GM19467 (cell line): ENCODE measurements at regions not wholly inside any gene's neighbourhood (a gene's known extent, or its start where the extent isn't known, plus 50 kb on each side); places are given as distances from the start of the nearest gene placed in this dataset.

Experiments used
- ATAC-seq: cut with Tn5 transposase; IDR thresholded peaks from one replicate; pipeline ENCODE4 v1.9.1; 2021; ENCODE audit warnings: mild to moderate bottlenecking, moderate library complexity; ENCODE audit not compliant: unreplicated experiment

DNA sequence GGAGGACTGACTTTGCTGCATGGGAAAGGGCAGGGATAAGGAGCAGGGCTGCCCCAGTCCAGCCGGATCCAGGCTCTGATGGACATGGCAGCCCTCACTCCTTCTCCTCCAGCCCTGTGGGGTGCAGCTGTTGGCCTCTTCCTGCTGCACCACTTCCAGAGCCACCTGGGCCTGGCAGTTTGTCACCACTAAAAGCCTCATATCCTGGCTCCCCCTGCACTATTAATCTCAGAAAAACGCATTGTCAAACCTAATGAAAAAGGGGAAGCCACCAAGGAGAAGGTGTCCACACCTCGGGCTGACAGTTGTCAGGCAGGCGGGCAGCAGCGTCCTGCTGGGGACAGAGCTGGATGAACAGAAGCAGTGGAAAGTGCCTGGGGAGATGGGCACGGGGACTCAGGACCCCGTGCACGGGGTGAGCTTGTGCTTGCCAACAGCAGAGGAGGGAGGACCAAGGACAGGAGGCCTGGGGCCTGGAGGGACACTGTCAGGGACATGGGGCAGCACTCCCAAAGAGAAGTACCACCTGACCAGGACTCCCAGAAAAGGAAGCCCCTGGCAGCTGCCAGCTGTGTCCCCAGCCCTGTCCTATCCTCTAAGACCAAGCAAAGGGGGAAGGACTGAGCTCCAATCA, 151.1 kb upstream of the TSHZ3 start:
- ATAC-seq = no peak

DNA sequence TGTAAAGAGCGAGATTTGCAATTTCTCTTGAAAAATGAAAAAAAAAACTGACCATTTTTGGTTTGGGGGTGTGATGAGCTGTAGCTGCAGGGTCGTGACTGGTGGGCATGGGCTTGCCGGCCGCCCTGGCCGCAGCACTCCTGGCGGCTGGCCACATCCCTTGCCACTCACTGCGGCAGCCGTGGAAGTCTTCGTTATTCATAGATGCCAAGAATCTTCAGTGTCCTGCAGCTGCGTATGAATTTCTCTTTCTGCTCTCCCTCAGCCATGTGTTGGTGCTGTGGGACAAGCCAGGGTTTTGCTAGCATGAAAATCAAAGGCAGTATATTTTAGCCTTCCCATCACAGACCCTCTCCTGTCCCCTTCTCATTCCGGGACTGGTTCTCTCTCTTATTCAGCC, 151.7 kb upstream of the TSHZ3 start:
- ATAC-seq = no peak

DNA sequence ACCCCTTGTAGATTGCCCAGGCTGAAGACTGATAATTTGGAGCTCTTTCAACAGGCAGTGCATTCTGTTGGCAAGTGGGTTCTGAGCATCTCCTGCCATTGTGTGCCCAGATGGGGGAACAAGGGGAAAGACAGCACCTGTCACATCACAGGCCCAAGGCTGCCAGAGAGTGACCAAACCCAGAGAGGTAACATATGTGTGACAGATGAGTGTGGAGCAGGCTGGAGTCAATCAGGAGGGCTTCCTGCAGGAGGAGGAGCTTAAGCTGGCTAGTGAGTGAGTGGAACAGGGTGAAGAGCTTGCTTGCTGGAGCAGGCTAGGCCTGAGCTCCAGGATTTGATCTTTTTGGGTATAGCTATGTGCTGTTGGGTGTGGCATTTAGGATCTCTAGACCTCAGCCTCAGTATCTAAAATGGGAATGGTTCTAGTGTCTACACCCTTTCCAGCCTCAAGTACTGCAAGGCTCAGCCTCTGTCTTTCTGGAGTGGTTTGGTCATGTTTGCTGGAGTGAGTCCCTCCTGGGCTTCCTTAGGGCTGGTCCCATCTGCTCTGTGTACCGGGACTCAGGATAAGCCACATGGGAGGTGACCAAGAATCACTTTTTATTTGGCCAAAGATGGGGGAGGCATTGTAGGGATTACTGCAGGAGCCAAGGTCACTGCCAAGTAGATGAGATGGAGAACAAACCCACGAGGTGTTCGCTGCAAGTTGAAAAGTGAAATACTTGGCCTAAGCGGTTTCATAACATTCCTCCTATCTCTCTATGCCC, 152.4 kb upstream of the TSHZ3 start:
- ATAC-seq = no peak

DNA sequence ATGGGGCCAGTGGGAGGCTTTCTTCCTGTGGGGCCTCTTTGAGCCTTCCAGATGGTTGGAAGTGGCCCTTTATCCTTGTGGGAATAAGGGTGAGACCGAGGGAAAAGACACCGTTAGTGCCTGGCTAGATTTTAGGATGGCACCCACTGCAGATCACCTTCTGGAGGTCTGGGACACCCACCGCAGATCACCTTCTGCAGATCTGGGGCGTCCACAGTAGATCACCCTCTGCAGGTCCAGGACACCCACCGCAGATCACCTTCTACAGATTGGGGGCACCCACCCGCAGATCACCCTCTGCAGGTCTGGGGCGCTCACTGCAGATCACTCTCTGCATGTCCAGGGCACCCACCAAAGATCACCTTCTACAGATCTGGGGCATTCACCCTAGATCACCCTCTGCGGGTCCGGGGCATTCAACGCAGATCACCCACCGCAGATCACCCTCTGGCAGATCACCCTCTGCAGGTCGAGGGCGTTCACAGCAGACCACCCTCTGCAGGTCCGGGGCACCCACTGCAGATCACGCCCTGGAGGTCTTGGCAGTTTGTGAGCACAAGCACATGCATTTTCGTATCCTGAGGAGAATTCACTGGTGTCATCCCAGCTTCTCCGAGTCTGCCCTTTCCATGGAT, 153.4 kb upstream of the TSHZ3 start:
- ATAC-seq = no peak

DNA sequence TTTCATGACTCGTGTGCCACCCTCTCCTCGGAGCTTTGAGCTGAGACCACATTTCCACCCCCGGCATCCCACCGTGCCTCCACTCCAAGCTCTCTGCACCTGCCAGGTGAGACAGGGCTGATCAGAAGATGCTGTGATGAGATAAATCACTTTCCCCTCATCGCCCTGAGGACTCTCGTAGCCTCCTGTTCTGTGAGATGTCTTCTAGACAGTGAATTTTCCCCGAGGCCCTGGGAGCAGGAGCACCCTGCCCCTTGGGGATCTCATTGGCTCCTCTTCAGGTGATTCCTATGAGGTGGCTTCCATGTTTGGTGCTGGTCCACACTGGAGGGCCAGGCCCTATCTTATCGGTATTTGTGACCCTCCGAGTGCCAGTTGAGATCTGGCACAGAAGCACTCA, 154.0 kb upstream of the TSHZ3 start:
- no peak for ATAC-seq

DNA sequence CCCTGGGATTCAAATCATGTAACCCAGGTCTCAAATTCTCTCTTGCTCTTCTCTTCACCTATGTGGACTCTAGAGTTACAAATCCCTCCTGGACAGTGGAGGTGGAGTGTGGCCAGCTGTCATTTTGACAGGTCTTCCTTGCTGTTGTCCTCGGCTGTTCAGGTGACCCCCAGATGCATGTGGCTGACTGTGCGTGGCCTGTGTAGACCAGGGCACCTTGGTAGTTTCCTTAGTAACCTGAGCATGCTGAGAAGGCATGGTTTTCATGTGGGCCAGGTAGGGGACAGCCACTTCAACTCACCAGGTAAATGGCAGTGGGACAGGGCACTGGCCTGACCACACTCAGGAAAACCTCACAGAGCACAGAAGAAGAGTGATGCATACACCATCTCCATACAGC, 155.0 kb upstream of the TSHZ3 start:
- ATAC-seq = no peak

DNA sequence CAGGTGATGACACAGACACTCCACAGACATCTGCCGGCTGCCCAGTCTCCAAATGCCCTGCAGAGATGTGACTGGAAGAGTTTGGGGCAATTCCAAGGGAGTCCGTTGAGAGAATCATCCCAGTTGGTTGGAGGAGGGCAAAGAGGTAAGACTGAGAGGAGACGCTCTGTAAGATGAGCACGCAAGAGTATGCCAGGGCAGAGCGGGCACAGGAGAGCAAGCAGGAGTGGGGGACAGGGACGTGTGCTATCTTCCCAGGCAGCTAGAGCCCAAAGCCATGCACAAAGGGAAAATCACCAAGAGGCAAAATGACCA, 156.3 kb upstream of the TSHZ3 start:
- ATAC-seq = no peak

DNA sequence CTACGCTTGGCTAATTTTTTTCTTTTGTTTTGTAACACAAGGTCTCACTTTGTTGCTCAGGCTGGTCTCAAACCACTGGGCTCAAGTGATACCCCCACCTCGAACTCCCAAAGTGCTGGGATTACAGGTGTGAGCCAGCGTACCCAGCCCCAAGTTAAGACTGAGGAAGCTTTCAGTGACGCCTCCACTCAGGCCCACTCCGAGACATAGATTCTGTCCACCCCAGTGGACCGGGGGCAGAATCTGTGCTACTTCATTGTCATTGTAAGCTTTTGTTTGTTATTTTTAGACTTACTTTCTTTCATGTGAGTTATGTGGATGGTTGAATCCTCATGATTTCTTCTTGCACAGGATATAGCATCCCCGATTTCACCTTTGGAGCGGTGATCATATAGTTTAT, 156.9 kb upstream of the TSHZ3 start:
- ATAC-seq = no peak

DNA sequence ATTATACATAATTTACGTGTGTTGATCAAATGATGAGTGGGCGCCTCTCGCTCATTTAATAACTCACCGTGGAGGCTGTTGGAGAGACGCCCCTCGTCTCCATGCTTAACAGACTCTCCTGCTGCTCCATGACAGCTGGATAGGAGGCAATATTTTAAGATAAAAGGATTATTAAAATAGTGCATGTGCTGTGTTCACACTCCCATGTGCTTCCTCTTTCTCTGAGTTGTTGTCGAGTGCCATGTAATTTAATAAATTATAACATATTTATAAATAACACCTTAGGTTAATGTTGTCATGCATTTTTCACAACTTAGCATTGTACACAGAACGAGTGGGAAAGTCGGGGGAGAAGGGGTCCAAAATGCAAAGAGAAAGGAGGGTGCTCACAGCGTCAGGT, 161.4 kb upstream of the TSHZ3 start:
- no peak for ATAC-seq

DNA sequence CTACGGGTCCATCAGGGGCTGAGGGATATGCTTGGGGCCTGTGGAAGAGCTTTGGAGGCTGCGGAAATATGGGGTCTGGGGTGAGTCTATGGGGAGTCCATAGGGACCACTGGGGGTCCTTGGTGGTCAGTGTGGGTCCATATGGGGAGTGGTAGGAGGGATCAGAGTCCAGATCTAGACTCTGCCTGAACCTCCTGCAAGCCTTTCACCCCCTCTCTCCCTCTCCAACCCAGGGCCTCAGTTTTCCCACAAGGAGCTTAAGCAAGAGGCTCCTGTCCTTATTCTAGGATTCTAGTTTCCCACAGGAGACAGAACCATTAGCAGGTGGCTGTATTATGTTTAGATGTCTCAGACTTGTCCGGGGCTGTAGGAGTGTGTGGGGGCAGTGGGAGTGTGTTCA, 161.9 kb upstream of the TSHZ3 start:
- ATAC-seq = no peak

DNA sequence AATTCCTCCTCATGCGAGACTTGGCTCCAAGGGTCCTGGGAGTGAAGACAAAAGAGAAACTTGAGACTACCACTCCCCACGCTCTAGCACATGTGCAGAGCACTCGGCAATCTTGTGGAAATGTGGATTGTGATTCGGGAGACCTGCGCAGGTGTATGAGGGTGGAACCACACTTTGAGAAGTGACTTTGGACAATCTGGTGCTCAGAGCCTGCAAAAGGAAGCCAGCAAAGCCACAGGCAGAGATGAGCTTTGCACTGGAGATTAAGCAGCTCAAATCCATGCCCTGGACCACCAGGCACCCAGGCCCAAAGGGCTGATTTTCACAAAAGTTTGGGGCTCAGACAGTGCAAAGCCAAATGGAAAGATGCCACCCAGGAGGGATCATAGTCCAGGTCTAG, 162.5 kb upstream of the TSHZ3 start:
- ATAC-seq = no peak

DNA sequence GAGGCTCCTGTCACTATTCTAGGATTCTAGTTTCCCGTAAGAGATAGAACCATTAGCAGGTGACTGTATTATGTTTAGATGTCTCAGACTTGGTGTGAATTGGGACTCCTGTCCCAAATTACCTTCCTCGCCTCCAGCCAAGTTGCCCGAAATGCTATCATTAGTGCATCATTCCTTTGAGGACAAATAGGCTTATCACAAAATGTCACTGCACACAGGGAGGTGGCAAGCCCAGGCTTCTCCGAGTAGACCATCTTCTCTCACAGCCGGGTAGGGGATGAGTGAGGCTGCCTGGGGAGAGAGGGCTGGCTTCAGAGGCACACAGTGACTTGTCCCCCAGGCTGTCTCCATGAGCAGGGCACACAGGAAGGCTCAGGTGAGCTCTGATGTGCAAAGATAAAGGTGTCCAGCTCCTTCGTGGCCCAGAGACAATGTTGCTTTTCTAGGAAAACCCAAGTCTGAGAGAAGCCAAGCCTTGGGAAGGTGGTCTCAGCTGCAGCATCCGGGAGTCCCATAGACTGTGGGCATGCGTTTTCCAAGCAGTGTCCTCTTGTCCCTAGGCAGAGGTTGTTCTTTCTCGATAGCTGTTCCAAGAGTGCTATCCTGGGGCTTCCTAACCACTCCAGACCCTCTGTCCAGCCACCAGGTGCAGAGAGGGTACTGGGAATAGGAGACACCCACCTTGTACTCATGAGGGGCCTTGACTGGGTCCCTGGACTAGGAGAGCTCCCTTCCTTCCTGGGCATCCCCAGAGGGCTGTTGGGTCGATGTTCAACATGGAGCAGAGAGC, 163.1 kb upstream of the TSHZ3 start:
- ATAC-seq = no peak

DNA sequence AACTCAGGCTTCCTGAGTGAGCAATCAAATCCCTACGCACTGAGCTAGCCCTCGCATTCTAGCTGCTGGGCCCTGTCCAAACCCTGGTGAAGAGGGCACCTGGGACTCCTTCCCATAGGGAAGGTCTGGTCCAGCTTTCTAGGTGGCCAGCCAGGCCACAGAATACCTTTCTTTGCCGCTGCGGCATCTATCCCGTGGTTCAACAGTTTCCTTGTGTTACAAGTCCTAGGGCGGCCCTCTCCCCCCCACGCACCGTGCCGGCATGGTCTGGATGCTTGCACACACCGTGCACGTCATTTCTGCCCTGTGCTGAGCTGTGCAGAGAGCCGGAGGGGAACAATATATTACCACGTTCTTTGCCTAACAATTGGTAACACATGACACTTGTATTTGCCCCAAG, 164.6 kb upstream of the TSHZ3 start:
- no peak for ATAC-seq

DNA sequence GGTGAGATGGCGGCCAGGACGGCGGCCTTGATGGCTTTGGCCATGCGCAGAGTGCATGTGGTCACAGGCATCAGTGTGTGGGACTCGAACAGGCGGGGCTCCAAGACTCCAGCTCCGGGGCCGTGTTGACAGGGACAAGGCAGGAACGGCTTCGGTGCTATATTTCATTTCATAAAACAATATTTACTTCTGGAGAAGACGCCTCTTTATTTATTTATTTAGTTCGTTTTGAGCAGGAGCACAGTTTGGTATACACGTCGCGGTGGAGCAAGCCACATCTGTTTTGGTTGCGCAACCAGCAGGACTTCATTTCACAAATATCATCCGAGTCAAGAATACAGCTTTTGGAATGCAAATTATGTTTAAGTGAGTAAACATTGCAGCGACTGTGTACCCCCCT, 166.7 kb upstream of the TSHZ3 start:
- ATAC-seq = no peak

DNA sequence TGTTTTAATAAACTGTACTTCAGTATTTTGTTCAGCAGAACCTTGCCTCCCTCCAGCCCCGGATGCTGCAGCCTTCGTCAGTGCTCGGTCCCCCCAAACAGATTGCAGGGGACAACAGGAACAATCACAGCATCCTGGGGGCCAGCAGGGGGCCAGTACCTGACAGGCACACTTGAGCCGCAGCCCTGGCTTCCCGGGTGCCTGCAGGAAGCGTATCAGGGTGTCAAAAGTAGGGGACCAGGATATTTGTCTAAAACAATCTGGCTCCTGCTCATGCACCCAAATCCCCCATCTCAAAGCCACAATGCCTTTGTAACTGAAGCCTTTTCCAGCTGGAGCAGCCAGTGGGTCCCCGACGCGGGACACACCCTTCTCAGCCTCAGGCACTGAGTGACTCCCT, 167.5 kb upstream of the TSHZ3 start:
- no peak for ATAC-seq

DNA sequence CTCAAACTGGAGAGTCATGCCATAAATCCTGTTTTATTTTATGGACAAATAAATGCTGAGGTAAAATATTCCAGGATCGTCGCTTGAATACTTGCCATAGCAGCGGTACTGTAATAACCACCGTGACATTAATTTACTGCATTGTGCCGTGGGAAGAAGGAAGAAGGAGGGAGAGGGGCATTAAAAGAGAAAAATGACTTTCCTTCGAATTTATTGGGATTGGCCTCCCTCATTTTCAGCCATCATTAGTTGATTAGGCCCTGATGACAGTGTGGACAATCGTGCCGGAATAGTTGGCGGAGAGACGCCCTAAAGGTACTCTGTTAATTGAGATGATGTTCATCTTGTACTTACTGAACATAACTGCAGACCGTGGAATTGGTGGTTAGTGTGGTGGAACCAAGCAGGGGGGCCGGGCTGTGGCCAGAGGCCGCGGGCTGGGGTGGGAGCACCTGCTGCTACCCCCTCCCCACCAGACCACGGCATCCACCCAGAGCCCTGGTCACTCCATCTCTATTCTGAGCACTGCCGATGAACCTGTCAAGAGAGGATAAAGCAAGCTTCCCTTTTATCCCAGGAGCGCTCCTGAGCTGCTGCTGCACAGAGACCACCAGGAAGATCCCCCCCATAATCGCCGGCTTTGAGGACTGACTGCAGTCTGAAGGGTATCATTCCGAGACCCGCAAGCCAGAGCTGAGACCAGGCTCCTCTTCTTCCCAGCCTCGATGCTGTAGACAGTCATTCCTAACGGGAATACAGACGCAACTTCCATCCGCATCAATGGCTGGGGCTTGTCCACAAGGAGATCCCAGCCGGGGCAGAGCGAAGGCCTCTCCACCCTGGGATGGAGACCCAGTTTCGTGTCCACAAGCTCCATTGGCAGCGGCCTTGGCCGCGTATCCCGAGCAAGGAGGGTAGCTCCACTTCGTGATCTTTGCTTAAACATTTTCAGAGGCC, 168.3 kb upstream of the TSHZ3 start:
- no peak for ATAC-seq

DNA sequence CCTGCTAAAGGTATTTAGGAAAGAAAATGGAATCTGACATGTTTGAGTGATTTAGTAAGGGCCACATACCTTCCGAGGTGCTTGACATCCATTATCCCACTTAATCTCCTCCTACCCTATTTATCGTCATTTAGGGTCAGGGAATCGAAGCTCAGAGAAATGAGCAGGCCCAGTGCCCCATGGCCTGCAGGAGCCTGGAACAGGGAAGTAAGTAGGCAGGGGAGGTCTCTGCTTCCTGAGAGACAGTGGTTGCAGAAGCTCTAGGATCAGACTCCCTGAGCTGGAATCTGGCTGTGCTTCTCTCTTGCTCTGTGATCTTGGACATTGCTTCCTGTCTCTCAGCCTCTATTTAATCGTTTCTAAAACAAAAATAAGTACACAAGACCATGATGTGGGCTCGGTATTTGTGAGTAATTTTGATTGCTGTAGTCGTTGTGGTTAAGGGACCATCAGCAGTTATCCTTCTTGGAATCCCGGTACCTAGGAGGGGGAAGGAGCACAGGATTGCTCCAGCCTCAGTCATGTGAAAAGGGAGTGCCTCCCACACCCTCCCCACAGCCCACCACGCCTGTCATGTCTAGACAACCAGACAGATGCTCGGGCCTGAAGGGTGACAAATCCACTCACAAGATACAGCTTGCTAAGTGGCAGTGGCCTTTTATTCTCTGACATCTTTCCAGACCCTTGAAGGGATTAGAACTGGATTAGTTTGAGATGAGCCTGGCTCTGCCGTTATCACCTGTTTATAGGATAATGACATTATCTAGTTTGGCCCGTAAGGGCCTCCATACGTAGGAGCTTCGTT, 169.2 kb upstream of the TSHZ3 start:
- ATAC-seq = no peak

DNA sequence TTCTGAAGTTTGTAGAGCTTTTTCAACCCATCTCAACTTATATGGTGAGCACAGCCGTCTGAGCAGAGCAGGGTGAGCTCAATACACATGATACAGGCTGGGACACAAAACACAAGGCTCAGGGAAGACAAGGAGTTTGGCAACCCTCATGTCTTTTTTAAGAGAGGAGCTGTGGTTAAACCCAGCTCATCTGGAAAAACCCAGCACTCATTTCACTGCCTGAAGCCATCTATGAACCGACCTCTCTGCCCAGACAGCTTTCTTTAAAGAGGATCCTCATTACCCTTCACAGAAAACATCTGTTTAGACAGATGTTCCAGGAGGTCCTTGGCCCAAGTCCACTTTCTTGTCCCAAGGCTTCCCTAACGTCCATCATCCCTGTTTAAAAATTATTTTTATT, 170.0 kb upstream of the TSHZ3 start:
- ATAC-seq = no peak

DNA sequence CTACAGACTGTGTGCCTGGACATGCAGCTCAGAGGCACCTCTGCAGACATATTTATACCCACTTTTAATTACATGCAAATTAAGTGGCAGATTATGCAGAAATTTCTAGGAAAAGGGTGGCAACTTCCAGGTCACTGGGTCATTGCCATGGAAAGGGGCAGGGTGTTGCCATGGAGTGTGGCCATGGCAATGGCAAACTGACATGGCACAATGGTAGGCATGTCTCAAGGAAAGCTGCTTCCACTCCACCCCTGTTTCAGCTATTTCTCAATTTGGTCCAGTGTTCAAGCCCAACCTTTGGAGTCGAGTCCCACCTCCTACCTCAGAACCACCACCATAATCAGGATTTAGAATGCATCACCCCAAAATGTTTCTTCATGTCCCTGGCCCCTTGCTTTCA, 170.7 kb upstream of the TSHZ3 start:
- ATAC-seq = no peak

DNA sequence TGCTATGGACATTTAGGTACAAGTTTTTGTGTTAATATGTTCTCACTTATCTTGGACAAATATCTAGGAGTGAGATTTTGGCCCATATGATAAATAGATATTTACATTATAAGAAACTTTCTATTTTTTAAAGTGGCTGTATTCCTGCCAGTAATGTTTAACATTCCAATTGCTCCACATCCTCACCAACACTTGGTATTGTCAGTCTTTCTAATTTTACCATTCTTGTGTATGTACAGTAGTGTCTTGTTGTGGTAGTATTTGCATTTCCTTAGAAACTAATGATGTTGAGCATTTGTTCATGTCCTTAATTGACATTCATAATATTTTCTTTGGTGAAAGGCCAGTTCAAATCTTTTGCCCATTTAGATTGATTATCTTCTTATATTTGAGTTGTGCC, 171.4 kb upstream of the TSHZ3 start:
- no peak for ATAC-seq
